ENCODE measurements at regions not wholly inside any gene's neighbourhood (a gene's known extent, or its start where the extent isn't known, plus 50 kb on each side); places are given as distances from the start of the nearest gene placed in this dataset.

- no peak for TF ChIP-seq CTCF (IDR thresholded peaks at IDR 0.05; ENCODE audit: low read depth, low read length)
- TF ChIP-seq MAX (IDR thresholded peaks at IDR 0.05; ENCODE audit: low read depth, low read length) = no peak
Measured at GRCh38 chr10:36448760-36449691, 676.4 kb upstream of the ANKRD30A start.
